Astrocyte of the cerebellum (primary cell): ENCODE measurements at regions not wholly inside any gene's neighbourhood (a gene's known extent, or its start where the extent isn't known, plus 50 kb on each side); places are given as distances from the start of the nearest gene placed in this dataset.

Experiments
- DNase-seq: peaks from one replicate; pipeline ENCODE4 v3.0.0-alpha.2; 2011; ENCODE audit warnings: low read depth
- H3K4me3 ChIP-seq: 2 replicates; pipeline ENCODE4 v1.5.1; 2011; ENCODE audit warnings: mild to moderate bottlenecking, low read depth, low read length, moderate library complexity
- CTCF ChIP-seq: IDR thresholded peaks from 2 replicates; pipeline ENCODE4 v1.5.1; 2012; ENCODE audit warnings: low read length, low read depth, moderate library complexity, mild to moderate bottlenecking; ENCODE audit errors: missing control alignments
- in situ Hi-C: cut with HindIII; loops from 2 replicates; pipeline ENCODE4 v1.10.0; 2017; ENCODE audit warnings: low sequenced_read_pairs

GRCh38 chr13:86665842-86666241, 866.6 kb upstream of the SLITRK6 start:
- no peak for TF ChIP-seq CTCF
- H3K4me3 ChIP-seq = no peak overlapping the region
- in situ Hi-C loops = no loop called here
- DNase-seq = no peak

GRCh38 chr13:86673931-86674431, 874.8 kb upstream of the SLITRK6 start:
- no peak for DNase-seq

GRCh38 chr13:86681223-86681622, 882.0 kb upstream of the SLITRK6 start:
- TF ChIP-seq CTCF = no peak
- DNase-seq = no peak
- H3K4me3 ChIP-seq = no peak overlapping the region
- in situ Hi-C loops = no loop called here

More at GRCh38 chr13:86673931-86674431, 874.8 kb upstream of the SLITRK6 start:
- in situ Hi-C loops = no loop called here
- H3K4me3 ChIP-seq = no peak overlapping the region
- TF ChIP-seq CTCF = no peak

- peak; percentile 55 for DNase-seq
- in situ Hi-C loops = no loop called here
- TF ChIP-seq CTCF = no peak
- H3K4me3 ChIP-seq = no peak overlapping the region
Measured at GRCh38 chr13:86684402-86684801, 885.2 kb upstream of the SLITRK6 start.

- DNase-seq = no peak
- in situ Hi-C loops = no loop called here
- H3K4me3 ChIP-seq = no peak overlapping the region
- TF ChIP-seq CTCF = no peak
Measured at GRCh38 chr13:86689911-86690310, 890.7 kb upstream of the SLITRK6 start.

GRCh38 chr13:86692291-86692690, 893.1 kb upstream of the SLITRK6 start:
- no peak overlapping the region for H3K4me3 ChIP-seq
- no peak for TF ChIP-seq CTCF
- in situ Hi-C loops = no loop called here
- no peak for DNase-seq

- in situ Hi-C loops = no loop called here
- DNase-seq = no peak
- H3K4me3 ChIP-seq = no peak overlapping the region
- TF ChIP-seq CTCF = no peak
Measured at GRCh38 chr13:86710013-86710412, 910.8 kb upstream of the SLITRK6 start.
